ENCODE measurements at regions not wholly inside any gene's neighbourhood (a gene's known extent, or its start where the extent isn't known, plus 50 kb on each side); places are given as distances from the start of the nearest gene placed in this dataset.

- Mint-ChIP-seq H3K4me3 (no peak overlapping the region), H3K27ac (no peak overlapping the region), H3K4me1 (no peaks in the 10 kb centered on the region), H3K27me3 (ENCODE audit: insufficient read depth, low read depth, poor library complexity) (peaks cover 1% of the 10 kb centered on the region), H3K36me3 (ENCODE audit: low read depth) (no peaks in the 10 kb centered on the region), H3K9me3 (no peaks in the 10 kb centered on the region; the same call in 2 of the 3 replicates)
- no peaks in the 10 kb centered on the region for H3F3A ChIP-seq (replicated peaks; ENCODE audit: low read depth)
- no peak overlapping the region for H3K4me3 ChIP-seq
- H3K27me3 ChIP-seq (ENCODE audit: insufficient read depth) = no peaks in the 10 kb centered on the region
- TF ChIP-seq REST (IDR thresholded peaks at IDR 0.05; ENCODE audit: unreplicated experiment) = no peak
- no peak for TF ChIP-seq JUNB (IDR thresholded peaks at IDR 0.05; ENCODE audit: unreplicated experiment)
- no peak for TF ChIP-seq ETS1 (IDR thresholded peaks at IDR 0.05)
- no peak for TF ChIP-seq CTCF (conservative IDR thresholded peaks at IDR 0.05; ENCODE audit: low read depth in 2 of 2)
- TF ChIP-seq EZH2phosphoT487 (IDR thresholded peaks at IDR 0.05; ENCODE audit: unreplicated experiment) = no peak
- no peak for TF ChIP-seq POLR2AphosphoS5 (IDR thresholded peaks at IDR 0.05; ENCODE audit: low read depth)
- TF ChIP-seq STAT1 (IDR thresholded peaks at IDR 0.05; ENCODE audit: unreplicated experiment) = no peak
- no peak for TF ChIP-seq ZNF114 (CRISPR knock-in tag; IDR thresholded peaks at IDR 0.05)
- H3K4me1 ChIP-seq (ENCODE audit: insufficient read depth) = no peaks in the 10 kb centered on the region
- H3K4me2 ChIP-seq = no peak overlapping the region
- no peaks in the 10 kb centered on the region for H3K36me3 ChIP-seq (ENCODE audit: insufficient read depth)
- no peaks in the 10 kb centered on the region for H4K20me1 ChIP-seq (replicated peaks; ENCODE audit: insufficient read depth)
- H3K79me2 ChIP-seq (replicated peaks; ENCODE audit: insufficient read depth) = no peaks in the 10 kb centered on the region
- DNase-seq (ENCODE audit: low spot score) = no peak
- H3K27ac ChIP-seq (ENCODE audit: low read depth) = no peak overlapping the region
- H2AFZ ChIP-seq = no peak overlapping the region
- no peak for ATAC-seq
- peaks cover 16% of the 10 kb centered on the region; the same call in 1 of the 2 replicates for H3K9me2 ChIP-seq (ENCODE audit: insufficient read depth)
Observed at GRCh38 chr9:75604661-75605060, 285.8 kb upstream of the PCSK5 start.

GRCh38 chr9:75607521-75607920 lies 283.0 kb upstream of the PCSK5 start:
- no peak for DNase-seq (ENCODE audit: low spot score)
- Mint-ChIP-seq H3K27me3 (ENCODE audit: insufficient read depth, low read depth, poor library complexity) (no peaks in the 10 kb centered on the region), H3K4me3 (no peak overlapping the region), H3K4me1 (no peaks in the 10 kb centered on the region), H3K27ac (no peak overlapping the region), H3K9me3 (no peaks in the 10 kb centered on the region; the same call in 2 of the 3 replicates), H3K36me3 (ENCODE audit: low read depth) (no peaks in the 10 kb centered on the region)
- H2AFZ ChIP-seq = no peak overlapping the region
- no peaks in the 10 kb centered on the region for H4K20me1 ChIP-seq (replicated peaks; ENCODE audit: insufficient read depth)
- ATAC-seq = no peak
- no peaks in the 10 kb centered on the region for H3K36me3 ChIP-seq (ENCODE audit: insufficient read depth)
- no peak overlapping the region for H3K4me3 ChIP-seq
- H3K4me1 ChIP-seq (ENCODE audit: insufficient read depth) = no peaks in the 10 kb centered on the region
- no peaks in the 10 kb centered on the region for H3F3A ChIP-seq (replicated peaks; ENCODE audit: low read depth)
- H3K9me2 ChIP-seq (ENCODE audit: insufficient read depth) = peaks cover 21% of the 10 kb centered on the region; the same call in 1 of the 2 replicates
- no peaks in the 10 kb centered on the region for H3K27me3 ChIP-seq (ENCODE audit: insufficient read depth)
- no peak overlapping the region for H3K4me2 ChIP-seq
- H3K79me2 ChIP-seq (replicated peaks; ENCODE audit: insufficient read depth) = no peaks in the 10 kb centered on the region
- no peak overlapping the region for H3K27ac ChIP-seq (ENCODE audit: low read depth)
- TF ChIP-seq ZNF462 (CRISPR knock-in tag; IDR thresholded peaks at IDR 0.05) (no peak), EZH2phosphoT487 (IDR thresholded peaks at IDR 0.05; ENCODE audit: unreplicated experiment) (no peak), POLR2AphosphoS5 (IDR thresholded peaks at IDR 0.05; ENCODE audit: low read depth) (no peak), JUNB (IDR thresholded peaks at IDR 0.05; ENCODE audit: unreplicated experiment) (no peak), ZNF331 (CRISPR knock-in tag; IDR thresholded peaks at IDR 0.05; ENCODE audit: low read depth) (no peak)
